GM12892 (cell line): ENCODE measurements at regions not wholly inside any gene's neighbourhood (a gene's known extent, or its start where the extent isn't known, plus 50 kb on each side); places are given as distances from the start of the nearest gene placed in this dataset.

ENCODE experiments used
- POLR2A ChIP-seq: IDR thresholded peaks from 2 replicates; pipeline ENCODE4 v1.6.1; 2011; ENCODE audit warnings: low read depth, low read length, control low read depth
- POLR2AphosphoS5 ChIP-seq: IDR thresholded peaks from 2 replicates; pipeline ENCODE4 v1.6.1; 2011; ENCODE audit warnings: low read depth, low read length, control low read depth
- TAF1 ChIP-seq: IDR thresholded peaks from 2 replicates; pipeline ENCODE4 v1.6.1; 2011; ENCODE audit warnings: low read depth, mild to moderate bottlenecking, control low read depth, low read length, borderline replicate concordance

GRCh38 chr2:425947-426346, 138.1 kb upstream of the ALKAL2 start:
- TF ChIP-seq POLR2A: no peak
- no peak for TF ChIP-seq POLR2AphosphoS5
- TF ChIP-seq TAF1: no peak
